GM18870 (cell line): ENCODE measurements at regions not wholly inside any gene's neighbourhood (a gene's known extent, or its start where the extent isn't known, plus 50 kb on each side); places are given as distances from the start of the nearest gene placed in this dataset.
"Not testable (repeated sequence)": the region's sequence is repeated elsewhere in the genome, so short reads cannot be mapped to it uniquely, and the experiment has no call there.

ENCODE experiments used
- ATAC-seq: cut with Tn5 transposase; IDR thresholded peaks from one replicate; pipeline ENCODE4 v1.9.1; 2021; ENCODE audit warnings: moderate library complexity; ENCODE audit not compliant: unreplicated experiment

GRCh38 chr2:16739778-16740581 lies 74.3 kb upstream of the CYRIA start:
- no peak for ATAC-seq

GRCh38 chr2:16738361-16739225 lies 73.0 kb upstream of the CYRIA start:
- no peak for ATAC-seq

DNA sequence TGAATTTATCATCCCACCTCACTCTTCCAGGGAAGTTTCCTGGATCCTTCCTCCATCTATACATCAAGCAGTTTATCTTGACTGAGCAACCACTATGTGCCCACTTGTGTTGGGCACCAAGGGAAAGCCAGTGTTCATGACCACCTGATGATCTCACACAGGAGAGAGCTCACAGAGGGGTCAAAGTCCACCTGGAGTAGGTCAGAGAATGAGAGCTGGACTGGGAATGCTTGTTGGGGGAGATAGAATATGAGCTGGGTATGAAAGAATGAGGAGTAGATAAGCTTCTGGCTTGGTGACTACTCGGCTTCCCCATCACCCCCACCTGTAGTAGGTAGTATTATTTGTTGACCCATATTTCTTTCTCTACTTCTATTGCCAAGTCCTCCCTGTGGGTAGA lies 72.2 kb upstream of the CYRIA start:
- no peak for ATAC-seq

DNA sequence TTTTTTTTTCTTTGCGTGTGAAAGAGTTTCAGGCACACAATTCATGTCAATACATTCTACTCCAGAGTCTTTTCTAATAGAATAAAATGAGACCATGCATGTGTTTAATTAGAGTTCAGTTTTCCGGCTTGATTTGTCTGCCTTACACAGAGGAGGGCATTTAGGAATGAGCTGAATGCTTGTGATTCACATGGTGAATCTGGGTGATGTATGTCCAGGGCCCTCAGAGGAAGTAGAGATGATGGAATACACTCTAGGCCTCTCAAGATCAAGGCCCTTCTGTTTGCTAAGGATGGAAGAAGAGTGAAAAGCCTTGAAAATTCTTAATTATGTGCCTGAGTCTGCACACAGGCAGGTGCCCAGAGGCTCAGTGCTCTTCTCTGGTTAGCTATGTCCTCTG lies 71.0 kb upstream of the CYRIA start:
- ATAC-seq: no peak

- peak; percentile 49 for ATAC-seq
Measured at GRCh38 chr2:16729335-16729734, 63.7 kb upstream of the CYRIA start.

- ATAC-seq: peak; percentile 59
Measured at GRCh38 chr2:16728351-16729136, 62.9 kb upstream of the CYRIA start.

GRCh38 chr2:16727849-16728248 lies 62.2 kb upstream of the CYRIA start:
- not testable (repeated sequence) for ATAC-seq

DNA sequence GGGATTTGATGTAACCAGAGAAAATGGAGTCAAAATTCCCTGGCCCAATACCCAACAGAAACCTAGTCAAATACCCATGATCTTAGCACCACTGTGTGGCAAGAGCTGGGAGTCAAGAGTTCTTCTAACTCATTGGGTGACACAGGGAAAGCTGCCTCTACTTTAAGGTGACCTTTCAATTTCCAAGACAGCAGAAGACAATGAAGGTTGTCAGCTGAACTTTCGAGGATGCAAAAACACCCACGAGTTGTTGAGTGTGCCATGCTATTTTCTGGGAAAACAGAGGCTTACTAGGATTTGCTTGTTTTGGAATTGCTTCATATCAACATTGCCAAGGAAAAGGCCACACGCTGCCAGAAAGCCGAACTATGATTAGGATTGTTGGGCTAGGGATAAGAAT lies 61.6 kb upstream of the CYRIA start:
- no peak for ATAC-seq

DNA sequence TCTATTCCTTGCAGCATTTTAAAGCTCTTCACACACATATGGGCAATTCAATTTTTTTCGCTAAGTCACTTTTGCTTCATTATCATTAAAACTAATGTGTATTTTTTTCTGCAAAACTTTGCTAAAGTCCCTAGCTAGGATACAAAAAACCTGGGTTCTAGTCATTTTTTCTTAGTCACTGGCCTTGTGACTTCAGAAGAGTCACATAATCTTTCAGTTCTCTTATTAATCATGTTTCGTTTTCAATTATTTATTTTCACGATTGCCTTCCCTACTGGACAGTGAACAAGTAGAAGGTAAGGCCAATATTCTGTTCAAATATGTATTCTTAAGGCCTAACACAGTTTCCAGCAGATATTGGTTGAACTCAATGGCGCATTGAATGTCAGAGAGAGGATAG lies 60.9 kb upstream of the CYRIA start:
- no peak for ATAC-seq

DNA sequence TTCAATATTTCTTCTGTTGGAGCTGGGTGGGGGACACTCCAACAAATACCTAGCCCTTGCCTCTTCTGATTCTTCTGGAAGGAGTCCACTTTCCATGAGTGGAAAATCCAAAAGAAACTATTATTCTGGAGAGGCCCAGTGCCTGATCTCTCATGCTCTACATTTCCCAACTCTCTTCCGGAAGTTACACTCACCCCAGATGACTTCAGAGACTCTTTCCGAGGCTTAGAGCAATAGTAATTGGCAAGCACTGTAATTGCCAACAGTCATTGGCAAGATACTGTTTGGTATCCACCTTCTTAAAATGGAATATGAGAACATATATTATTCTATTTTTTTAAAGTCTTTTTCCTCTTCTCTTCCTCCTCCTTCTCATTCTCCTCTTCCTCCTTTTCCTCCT lies 60.5 kb upstream of the CYRIA start:
- ATAC-seq: no peak

DNA sequence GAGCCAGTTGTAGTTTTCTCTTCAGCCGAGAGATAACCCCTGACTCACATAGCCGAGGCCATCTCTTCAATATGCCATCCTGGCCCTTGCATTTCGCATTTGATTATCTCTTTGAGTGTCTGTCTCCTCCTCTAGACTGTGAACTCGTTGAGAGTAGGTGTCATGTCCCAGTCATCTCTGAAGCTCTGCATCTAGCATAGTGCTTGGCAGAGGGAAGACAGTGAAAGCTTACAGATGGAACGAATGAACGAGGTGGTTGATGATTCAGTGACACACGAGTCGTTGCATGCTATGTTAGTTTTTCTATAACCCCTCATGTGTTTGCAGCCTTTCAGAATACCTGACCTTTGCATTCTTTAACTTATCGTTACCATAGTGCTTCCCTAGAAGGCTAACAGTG lies 59.9 kb upstream of the CYRIA start:
- no peak for ATAC-seq

DNA sequence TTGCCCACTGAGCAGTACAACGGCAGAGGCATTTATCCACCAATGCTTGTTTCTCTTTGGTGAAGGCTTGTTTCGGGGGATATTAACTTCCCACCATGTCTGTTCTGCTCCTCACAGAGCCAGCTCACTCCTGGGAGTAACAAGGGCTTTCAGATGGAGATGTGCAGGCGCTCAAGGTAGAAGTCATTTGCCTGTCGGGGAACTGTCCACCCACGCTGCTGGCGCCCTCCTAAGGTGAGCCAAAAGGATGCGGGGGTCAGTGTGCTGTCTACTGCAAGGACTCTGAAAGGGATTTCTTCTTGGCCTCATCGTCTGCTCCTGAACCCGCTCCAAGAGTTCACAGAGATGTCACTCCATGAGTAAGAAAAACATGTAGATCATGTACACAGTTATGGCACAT lies 57.0 kb upstream of the CYRIA start:
- ATAC-seq: no peak

GRCh38 chr2:16722126-16722525 lies 56.5 kb upstream of the CYRIA start:
- no peak for ATAC-seq

- ATAC-seq: not testable (repeated sequence)
Measured at GRCh38 chr2:16721529-16721928, 55.9 kb upstream of the CYRIA start.

- not testable (repeated sequence) for ATAC-seq
Measured at GRCh38 chr2:16720737-16721136, 55.1 kb upstream of the CYRIA start.

- no peak for ATAC-seq
Measured at GRCh38 chr2:16719485-16719808, 53.8 kb upstream of the CYRIA start.

DNA sequence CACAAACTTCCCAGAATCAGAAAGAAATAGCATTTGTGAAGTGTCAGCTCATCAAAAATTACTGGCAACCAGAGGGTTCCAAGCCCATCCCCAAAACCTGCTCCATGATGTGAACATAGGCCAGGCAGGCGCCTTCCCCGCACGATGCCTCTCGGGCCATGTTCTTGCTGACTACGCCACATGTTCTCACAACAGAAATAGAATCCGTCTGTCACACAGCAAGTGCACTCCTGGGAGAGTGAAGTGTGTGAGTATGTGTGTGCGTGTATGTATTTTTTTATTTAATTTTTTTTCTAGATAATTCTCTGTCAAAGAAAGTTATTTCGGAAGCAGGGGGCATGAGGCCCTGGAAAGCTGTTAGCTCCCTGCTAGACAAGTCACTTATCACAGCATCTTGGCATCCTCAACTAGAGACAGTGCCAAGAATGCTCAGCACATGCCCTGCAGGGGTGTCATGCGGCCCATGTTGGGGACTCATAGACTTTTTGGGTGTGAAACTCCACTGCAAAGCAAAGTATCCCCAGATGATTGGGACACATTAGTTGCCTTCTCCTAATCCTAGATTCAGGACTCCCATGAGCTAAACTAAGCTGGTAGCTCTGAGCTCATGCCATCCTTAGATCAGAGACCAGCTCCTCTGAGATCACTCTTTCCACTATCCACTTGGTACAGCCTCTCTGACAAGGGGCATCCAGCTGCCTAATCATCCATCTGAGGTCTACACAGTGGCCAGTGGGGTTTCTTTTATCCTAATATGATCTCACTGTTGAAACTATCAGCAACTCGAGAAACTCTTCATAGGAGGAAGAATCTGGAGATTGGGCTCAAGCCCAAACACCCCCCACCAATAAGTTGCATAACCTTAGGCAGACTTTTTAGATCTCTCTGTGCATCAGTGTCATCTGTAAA lies 53.2 kb upstream of the CYRIA start:
- ATAC-seq: no peak

DNA sequence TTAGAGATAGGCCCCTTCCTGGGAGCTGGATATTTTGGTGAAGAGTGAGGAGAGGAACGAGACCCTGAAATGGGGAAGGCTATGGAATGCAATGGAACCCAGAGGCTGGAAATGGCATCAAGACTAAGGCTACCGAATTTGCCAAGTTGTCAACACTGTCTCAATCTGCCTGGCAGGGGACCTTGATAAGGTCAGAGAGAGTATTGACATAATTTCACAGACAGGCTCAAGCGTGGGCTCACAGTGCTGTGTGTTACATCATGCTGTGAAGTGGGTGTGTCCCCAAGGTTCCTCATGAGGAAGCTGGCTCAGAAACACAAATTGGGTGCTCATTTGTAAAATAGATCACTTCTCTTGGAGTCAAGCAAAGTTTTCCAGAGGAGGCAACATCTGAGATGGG lies 51.8 kb upstream of the CYRIA start:
- ATAC-seq: no peak

GRCh38 chr2:16716944-16717343 lies 51.3 kb upstream of the CYRIA start:
- ATAC-seq: no peak

DNA sequence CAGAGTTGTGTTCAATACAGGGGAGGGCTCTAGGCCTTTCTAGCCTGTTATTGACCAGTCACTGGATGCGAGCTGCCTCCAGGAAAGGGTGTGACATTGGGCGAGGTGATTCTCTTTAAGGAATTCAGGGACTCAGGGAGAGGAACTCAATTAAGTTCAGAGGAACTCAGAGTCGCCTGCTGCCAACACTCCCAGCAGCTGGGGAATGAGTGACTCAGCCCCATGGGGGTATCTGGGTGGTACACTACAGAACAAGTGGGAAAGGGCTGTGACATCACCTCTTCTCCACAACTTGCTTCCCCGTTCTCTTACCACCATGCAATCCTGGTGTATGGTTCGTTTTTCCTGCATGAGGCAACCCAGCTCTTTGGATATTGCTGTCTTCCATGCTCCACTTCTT lies 50.4 kb upstream of the CYRIA start:
- no peak for ATAC-seq
